HFFc6 (cell line): ENCODE measurements at regions not wholly inside any gene's neighbourhood (a gene's known extent, or its start where the extent isn't known, plus 50 kb on each side); places are given as distances from the start of the nearest gene placed in this dataset.

Experiments
- DNase-seq: peaks from one replicate; pipeline ENCODE4 v3.0.0-alpha.2; 2018
- H3K27ac Mint-ChIP-seq: 2 replicates; pipeline ENCODE4 v1.8.0; 2020; ENCODE audit warnings: mild to moderate bottlenecking, mixed read lengths
- H3K27me3 Mint-ChIP-seq: 2 replicates; pipeline ENCODE4 v1.8.0; 2021; ENCODE audit warnings: mild to moderate bottlenecking, moderate library complexity, mixed read lengths; ENCODE audit not compliant: insufficient read depth
- H3K36me3 Mint-ChIP-seq: 2 replicates; pipeline ENCODE4 v1.8.0; 2021; ENCODE audit warnings: low read depth, mixed read lengths
- H3K4me1 Mint-ChIP-seq: 2 replicates; pipeline ENCODE4 v1.8.0; 2020; ENCODE audit warnings: low read depth, mixed read lengths
- H3K4me3 Mint-ChIP-seq: 2 replicates; pipeline ENCODE4 v1.8.0; 2020; ENCODE audit warnings: mild to moderate bottlenecking, moderate library complexity, mixed read lengths
- H3K9me3 Mint-ChIP-seq: 2 replicates; pipeline ENCODE4 v1.8.0; 2020; ENCODE audit warnings: mild to moderate bottlenecking, mixed read lengths
- TF ChIP-seq, protein P1 (sequence below): fragments of 200-600 bp; sonication (generic); IDR thresholded peaks from 2 replicates; pipeline ENCODE4 v1.5.0; 2021; ENCODE audit warnings: antibody characterized with exemption, mild to moderate bottlenecking

DNA sequence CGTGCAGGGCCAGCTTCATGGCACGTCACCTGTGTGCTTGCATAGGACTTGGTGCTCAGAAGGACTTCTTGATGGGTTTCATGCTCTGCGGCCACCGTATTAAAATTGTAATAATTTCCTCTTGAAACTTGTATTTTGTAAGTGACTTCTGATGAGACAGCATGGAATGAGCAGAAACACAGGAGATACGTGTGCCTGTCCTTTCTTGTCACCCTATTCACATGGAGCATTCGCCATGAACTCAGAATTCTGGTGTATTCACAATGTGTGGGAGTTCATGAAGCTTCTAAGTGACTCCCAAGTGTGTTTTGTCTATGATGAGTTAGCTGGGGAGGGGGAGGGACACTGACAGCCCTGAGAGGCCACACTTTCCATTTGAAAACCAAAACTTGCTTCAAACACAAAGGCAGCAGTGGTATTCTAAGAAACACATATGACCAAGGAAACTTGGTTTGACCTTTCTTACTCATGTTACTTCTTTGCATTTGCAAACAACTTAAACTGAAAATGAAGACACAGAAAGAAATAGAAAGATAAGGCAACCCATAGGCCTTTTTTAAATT lies 92.1 kb upstream of the NEDD9 start:
- DNase-seq: no peak
- Mint-ChIP-seq H3K4me1 (peaks cover 37% of the 10 kb centered on the region), H3K27ac (no peak overlapping the region), H3K4me3 (no peak overlapping the region), H3K27me3 (no peaks in the 10 kb centered on the region), H3K9me3 (no peaks in the 10 kb centered on the region), H3K36me3 (no peaks in the 10 kb centered on the region)
- TF ChIP-seq, protein P1, sequence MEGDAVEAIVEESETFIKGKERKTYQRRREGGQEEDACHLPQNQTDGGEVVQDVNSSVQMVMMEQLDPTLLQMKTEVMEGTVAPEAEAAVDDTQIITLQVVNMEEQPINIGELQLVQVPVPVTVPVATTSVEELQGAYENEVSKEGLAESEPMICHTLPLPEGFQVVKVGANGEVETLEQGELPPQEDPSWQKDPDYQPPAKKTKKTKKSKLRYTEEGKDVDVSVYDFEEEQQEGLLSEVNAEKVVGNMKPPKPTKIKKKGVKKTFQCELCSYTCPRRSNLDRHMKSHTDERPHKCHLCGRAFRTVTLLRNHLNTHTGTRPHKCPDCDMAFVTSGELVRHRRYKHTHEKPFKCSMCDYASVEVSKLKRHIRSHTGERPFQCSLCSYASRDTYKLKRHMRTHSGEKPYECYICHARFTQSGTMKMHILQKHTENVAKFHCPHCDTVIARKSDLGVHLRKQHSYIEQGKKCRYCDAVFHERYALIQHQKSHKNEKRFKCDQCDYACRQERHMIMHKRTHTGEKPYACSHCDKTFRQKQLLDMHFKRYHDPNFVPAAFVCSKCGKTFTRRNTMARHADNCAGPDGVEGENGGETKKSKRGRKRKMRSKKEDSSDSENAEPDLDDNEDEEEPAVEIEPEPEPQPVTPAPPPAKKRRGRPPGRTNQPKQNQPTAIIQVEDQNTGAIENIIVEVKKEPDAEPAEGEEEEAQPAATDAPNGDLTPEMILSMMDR: no peak

DNA sequence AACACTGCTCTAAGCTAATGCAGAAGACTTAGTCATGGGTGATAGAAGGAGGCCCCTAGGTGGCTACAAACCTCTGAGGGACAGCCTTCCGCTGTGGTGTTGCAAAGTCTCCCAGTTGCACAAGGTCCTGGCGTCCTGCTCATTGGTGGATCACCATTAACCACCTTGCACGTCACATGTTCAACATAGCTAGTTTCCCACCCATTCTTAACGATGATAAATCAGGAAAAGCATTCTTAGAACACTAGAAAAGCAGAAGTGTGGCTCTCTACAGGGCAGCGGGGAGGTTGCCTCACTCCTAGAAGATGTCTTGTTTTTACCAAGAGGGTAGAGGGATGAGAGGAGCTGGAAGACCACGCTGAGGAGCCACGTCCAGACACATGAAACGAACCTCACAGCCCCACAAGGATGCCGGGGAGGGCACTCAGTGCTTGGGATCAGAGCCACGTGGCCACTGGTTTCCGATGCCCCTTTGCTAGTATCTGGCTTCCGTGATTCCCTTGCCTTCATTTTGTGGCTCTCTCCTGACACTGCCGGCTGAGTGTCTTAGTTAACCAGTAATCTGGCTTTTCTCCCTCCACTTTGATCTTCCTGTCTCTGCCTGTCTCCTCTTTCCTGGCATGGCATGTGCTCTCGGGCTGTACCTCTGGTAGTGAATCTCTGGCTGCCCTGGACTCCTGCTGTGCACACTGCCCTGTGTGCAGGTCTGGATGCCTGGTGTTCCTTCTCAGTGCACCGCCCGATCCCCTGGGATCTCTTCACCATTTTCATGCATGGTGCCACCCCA lies 91.4 kb upstream of the NEDD9 start:
- Mint-ChIP-seq H3K4me1 (peaks cover 37% of the 10 kb centered on the region), H3K27ac (no peak overlapping the region), H3K9me3 (no peaks in the 10 kb centered on the region), H3K4me3 (no peak overlapping the region), H3K27me3 (no peaks in the 10 kb centered on the region), H3K36me3 (no peaks in the 10 kb centered on the region)
- DNase-seq: no peak
- TF ChIP-seq, protein P1: no peak

DNA sequence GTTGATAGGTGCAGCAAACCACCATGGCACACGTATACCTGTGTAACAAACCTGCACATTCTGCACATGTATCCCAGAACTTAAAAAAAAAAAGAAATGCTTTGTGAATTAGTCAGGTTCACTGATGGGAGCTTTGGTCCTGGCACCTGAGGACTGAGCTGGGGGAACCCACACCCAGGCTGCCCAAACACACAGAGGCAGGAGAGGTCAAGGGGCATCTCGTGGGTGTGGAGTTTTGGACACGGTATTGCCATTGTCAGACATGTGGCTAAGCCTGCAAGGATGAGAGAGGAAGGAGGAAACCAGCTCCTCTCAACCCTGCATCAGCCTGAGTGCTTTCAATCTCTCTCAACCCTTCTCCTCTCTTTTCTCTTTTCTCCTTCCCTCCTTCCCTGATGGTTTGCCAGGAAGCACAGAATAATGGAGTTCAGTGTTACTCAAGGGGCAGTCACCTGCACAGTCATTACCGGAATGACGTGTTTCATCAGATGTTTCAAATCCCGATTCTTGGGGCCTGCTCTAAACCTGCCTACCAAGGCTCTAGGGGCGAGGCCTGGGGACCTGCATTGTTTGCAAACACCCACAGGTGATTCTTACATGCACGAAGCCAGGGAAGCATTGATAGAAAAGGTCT lies 89.9 kb upstream of the NEDD9 start:
- Mint-ChIP-seq H3K4me3 (no peak overlapping the region), H3K27ac (no peak overlapping the region; the same call in 1 of the 2 replicates), H3K4me1 (peaks cover 37% of the 10 kb centered on the region), H3K9me3 (no peaks in the 10 kb centered on the region), H3K27me3 (no peaks in the 10 kb centered on the region; the same call in 1 of the 2 replicates), H3K36me3 (no peaks in the 10 kb centered on the region)
- no peak for DNase-seq
- TF ChIP-seq, protein P1: no peak

DNA sequence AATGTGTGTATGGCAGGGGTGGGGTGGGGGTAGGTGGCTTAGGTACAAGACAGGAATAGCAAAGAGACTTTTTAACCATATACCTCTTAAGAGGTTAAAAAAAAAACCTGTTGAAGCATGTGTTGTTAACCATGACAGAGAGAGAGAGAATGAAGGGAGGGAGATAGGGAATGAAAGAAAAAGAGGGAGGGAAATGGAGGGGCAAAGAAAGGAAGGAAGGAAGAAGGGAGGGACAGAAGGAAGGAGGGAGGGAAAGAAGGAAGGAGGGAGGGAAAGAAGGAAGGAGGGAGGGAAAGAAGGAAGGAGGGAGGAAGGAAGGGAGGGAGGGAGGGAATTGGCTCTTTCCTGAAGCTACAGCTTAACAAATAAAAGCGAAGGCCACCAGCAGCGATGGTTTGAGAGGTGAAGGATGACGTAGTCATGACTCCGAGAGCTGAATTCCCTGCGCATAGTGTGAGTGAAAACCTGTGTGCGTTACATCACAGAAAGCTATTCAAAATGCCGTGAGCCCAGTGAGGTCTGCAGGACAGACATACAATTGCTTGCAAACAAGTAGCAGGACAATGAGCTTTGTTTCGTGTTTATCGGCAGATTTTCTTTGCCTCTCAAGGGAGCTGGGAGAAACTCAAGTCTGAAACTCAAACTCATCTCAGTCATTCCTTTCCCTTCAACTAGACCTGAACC lies 88.6 kb upstream of the NEDD9 start:
- Mint-ChIP-seq H3K36me3 (no peaks in the 10 kb centered on the region), H3K9me3 (no peaks in the 10 kb centered on the region), H3K27me3 (no peaks in the 10 kb centered on the region; the same call in none of the 2 replicates), H3K4me1 (peaks cover 50% of the 10 kb centered on the region), H3K4me3 (no peak overlapping the region), H3K27ac (no peak overlapping the region)
- DNase-seq: no peak
- TF ChIP-seq, protein P1: no peak

DNA sequence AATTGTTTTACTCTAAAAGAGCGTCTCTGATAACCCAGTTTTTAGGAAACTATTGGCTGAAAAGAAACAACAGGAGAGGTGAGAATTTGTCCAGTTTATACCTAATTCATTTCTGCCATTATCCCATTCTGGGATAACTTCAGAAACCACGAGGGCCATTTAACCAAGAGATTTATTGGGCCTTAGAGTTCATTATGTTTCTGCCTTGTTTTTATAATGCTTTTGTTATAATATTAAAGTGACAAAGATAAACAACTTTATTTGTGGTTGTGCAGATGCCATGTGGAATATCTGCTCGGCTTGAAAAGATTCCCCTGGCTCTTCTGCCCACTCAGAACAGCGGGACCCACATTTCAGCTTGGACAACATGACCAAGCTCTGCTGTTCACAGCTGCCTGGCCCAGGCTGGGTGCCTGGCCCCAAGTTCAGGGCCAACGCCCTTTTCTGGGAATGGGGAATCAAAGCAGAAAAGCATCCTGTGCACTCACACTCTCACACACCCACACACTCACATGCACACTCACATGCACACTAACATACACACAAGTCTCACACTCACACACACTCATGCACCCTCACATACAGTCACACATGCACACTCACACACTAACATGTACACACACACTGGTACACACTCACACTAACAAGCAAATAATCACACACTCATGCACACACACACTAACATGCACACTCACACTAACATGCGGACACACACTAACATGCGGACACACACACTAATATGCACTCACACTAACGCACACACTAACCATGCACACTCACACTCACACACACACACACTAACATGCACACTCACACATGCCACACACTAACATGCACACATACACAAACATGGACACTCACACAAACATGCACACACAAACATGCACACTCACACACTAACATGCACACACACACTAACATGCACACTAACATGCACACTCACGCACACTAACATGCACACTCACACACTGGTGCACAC lies 86.7 kb upstream of the NEDD9 start:
- no peak for DNase-seq
- no peaks in the 10 kb centered on the region; the same call in none of the 2 replicates for H3K27me3 Mint-ChIP-seq
- TF ChIP-seq, protein P1: no peak
- H3K36me3 Mint-ChIP-seq: no peaks in the 10 kb centered on the region
- peaks cover 59% of the 10 kb centered on the region for H3K4me1 Mint-ChIP-seq
- H3K4me3 Mint-ChIP-seq: peak overlapping the region; percentile 1; the same call in 1 of the 2 replicates
- H3K9me3 Mint-ChIP-seq: no peaks in the 10 kb centered on the region
- H3K27ac Mint-ChIP-seq: peak overlapping the region; percentile 98
